DOHH2 (cell line): ENCODE measurements at regions not wholly inside any gene's neighbourhood (a gene's known extent, or its start where the extent isn't known, plus 50 kb on each side); places are given as distances from the start of the nearest gene placed in this dataset.

Experiments
- H3F3A ChIP-seq: fragments of 200-600 bp; sonication (generic), shearing (Covaris generic); 2 replicates; pipeline ENCODE4 v1.6.0; 2016; ENCODE audit warnings: antibody characterized with exemption, mild to moderate bottlenecking; ENCODE audit not compliant: control insufficient read depth, insufficient read depth
- H3K27ac ChIP-seq: fragments of 200-600 bp; sonication (generic); 2 replicates; pipeline ENCODE4 v1.5.1; 2014; ENCODE audit warnings: low read depth, mild to moderate bottlenecking, low read length, moderate library complexity
- H3K27me3 ChIP-seq: fragments of 200-600 bp; sonication (generic); 2 replicates; pipeline ENCODE4 v1.6.1; 2014; ENCODE audit warnings: mild to moderate bottlenecking, low read length, mixed read lengths; ENCODE audit not compliant: control insufficient read depth
- H3K36me3 ChIP-seq: fragments of 200-600 bp; sonication (generic); 2 replicates; pipeline ENCODE4 v1.6.1; 2014; ENCODE audit warnings: mild to moderate bottlenecking, low read length, moderate library complexity, mixed read lengths; ENCODE audit not compliant: control insufficient read depth
- H3K4me1 ChIP-seq: fragments of 200-600 bp; sonication (generic); 2 replicates; pipeline ENCODE4 v1.6.1; 2014; ENCODE audit warnings: mild to moderate bottlenecking, low read length, mixed read lengths; ENCODE audit not compliant: control insufficient read depth
- H3K4me2 ChIP-seq: fragments of 200-600 bp; sonication (generic); 2 replicates; pipeline ENCODE4 v1.6.0; 2014; ENCODE audit warnings: mild to moderate bottlenecking, low read length, moderate library complexity
- H3K4me3 ChIP-seq: fragments of 200-600 bp; sonication (generic); 2 replicates; pipeline ENCODE4 v1.5.1; 2014; ENCODE audit warnings: mild to moderate bottlenecking, low read length, mixed read lengths
- H3K79me2 ChIP-seq: fragments of 200-600 bp; sonication (generic); 2 replicates; pipeline ENCODE4 v1.6.1; 2014; ENCODE audit warnings: mild to moderate bottlenecking, low read length, mixed read lengths; ENCODE audit not compliant: control insufficient read depth
- H3K9me2 ChIP-seq: fragments of 200-600 bp; sonication (generic); replicated peaks from 2 replicates; pipeline ENCODE4 v1.6.1; 2014; ENCODE audit warnings: mild to moderate bottlenecking, low read length, mixed read lengths; ENCODE audit not compliant: control insufficient read depth
- H3K9me3 ChIP-seq: fragments of 200-600 bp; sonication (generic); 2 replicates; pipeline ENCODE4 v1.6.1; 2014; ENCODE audit warnings: antibody characterized with exemption, low read length, mixed read lengths; ENCODE audit not compliant: control insufficient read depth, insufficient read depth
- H4K20me1 ChIP-seq: fragments of 200-600 bp; sonication (generic); 2 replicates; pipeline ENCODE4 v1.6.0; 2014; ENCODE audit warnings: low read depth, mild to moderate bottlenecking, antibody characterized with exemption, low read length, moderate library complexity; ENCODE audit not compliant: control insufficient read depth, insufficient read depth
- EZH2phosphoT487 ChIP-seq: fragments of 200-600 bp; sonication (generic); IDR thresholded peaks from 2 replicates; pipeline ENCODE4 v1.6.1; 2017; ENCODE audit warnings: borderline replicate concordance, mild to moderate bottlenecking, antibody characterized with exemption, low read length, moderate library complexity, mixed read lengths
- TF ChIP-seq, protein P1 (sequence below): fragments of 200-600 bp; sonication (generic); IDR thresholded peaks from one replicate; pipeline ENCODE4 v1.5.1; 2014; ENCODE audit warnings: antibody characterized with exemption, mild to moderate bottlenecking, low read depth, low read length; ENCODE audit not compliant: poor library complexity, severe bottlenecking

DNA sequence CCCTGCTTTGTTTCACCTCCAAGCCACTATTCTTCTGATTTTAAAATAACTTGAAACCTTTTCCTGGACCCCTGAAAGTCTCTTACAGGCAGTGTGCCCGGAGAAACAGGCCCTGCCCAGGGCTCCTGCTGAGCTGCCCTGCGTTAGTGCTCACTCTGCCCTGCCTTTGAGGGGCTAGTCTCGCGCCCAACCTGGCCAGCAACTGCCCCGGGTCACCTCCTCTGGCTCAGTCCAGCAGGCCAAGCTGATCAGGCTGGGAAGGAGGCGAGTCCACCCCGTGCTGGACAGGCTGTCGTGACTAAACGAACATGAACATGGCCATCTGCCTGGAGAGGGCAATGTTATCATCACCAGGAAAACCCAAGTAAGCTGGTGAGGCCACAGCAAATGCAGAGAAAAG lies 245.4 kb downstream of the ANKRD60 start:
- TF ChIP-seq EZH2phosphoT487: no peak
- TF ChIP-seq, protein P1, sequence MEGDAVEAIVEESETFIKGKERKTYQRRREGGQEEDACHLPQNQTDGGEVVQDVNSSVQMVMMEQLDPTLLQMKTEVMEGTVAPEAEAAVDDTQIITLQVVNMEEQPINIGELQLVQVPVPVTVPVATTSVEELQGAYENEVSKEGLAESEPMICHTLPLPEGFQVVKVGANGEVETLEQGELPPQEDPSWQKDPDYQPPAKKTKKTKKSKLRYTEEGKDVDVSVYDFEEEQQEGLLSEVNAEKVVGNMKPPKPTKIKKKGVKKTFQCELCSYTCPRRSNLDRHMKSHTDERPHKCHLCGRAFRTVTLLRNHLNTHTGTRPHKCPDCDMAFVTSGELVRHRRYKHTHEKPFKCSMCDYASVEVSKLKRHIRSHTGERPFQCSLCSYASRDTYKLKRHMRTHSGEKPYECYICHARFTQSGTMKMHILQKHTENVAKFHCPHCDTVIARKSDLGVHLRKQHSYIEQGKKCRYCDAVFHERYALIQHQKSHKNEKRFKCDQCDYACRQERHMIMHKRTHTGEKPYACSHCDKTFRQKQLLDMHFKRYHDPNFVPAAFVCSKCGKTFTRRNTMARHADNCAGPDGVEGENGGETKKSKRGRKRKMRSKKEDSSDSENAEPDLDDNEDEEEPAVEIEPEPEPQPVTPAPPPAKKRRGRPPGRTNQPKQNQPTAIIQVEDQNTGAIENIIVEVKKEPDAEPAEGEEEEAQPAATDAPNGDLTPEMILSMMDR: no peak
- Histone ChIP-seq H3K79me2 (no peaks in the 10 kb centered on the region), H4K20me1 (no peaks in the 10 kb centered on the region)

DNA sequence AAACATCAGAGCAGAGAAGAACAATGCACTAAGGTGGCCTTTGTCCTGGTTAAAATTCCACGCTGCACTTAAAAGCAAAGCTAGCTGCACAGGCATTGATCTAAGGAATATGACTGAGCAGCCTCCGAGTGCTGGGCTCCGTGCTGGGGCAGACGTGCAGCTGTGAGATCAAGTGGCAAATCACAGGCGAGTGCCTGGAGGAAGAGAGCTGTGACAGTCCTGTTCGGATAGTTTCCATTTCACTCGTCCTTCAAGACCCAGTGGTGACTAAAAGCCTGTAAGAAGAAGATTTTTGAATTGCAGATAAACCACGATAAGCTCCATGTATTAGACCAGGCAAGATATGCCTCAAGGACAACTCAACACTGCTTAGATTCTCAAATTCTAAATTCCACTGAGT lies 247.9 kb downstream of the ANKRD60 start:
- Histone ChIP-seq H3K4me1 (no peaks in the 10 kb centered on the region), H3F3A (no peaks in the 10 kb centered on the region), H3K27me3 (0 out of 2 replicates have a peak, but pooled peaks cover 4% of the 10 kb centered on the region), H3K4me2 (no peak overlapping the region), H4K20me1 (no peaks in the 10 kb centered on the region), H3K27ac (no peak overlapping the region), H3K36me3 (no peaks in the 10 kb centered on the region), H3K9me2 (no peaks in the 10 kb centered on the region), H3K4me3 (no peak overlapping the region), H3K9me3 (no peaks in the 10 kb centered on the region), H3K79me2 (no peaks in the 10 kb centered on the region)
- TF ChIP-seq, protein P1: no peak
- TF ChIP-seq EZH2phosphoT487: no peak

More for the DNA sequence above, 245.4 kb downstream of the ANKRD60 start:
- Histone ChIP-seq H3K4me1 (no peaks in the 10 kb centered on the region), H3K9me2 (no peaks in the 10 kb centered on the region), H3K27me3 (0 out of 2 replicates have a peak, but pooled peaks cover 4% of the 10 kb centered on the region), H3F3A (no peaks in the 10 kb centered on the region), H3K4me3 (no peak overlapping the region), H3K27ac (no peak overlapping the region), H3K9me3 (no peaks in the 10 kb centered on the region), H3K4me2 (no peak overlapping the region), H3K36me3 (no peaks in the 10 kb centered on the region)

DNA sequence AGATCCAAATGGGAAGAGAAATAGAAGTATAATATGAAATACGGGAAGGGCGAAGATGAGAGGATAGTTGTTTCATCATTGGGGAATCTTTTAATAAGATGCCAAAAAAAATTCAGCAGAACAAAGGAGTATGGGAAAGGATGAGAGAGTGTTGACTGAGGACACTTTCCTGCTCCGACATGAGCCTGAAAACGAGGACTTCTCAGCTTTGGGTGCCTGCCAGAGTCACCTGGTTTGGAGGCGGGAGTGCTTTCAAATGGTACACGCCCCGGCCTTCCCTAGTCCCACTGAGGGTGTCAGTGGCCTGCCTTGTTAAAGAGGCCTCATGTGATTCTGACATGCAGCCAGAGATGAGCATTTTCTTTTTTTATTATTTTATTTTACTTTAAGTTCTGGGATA lies 250.9 kb downstream of the ANKRD60 start:
- no peaks in the 10 kb centered on the region for H3K4me1 ChIP-seq
- H3K9me3 ChIP-seq: no peaks in the 10 kb centered on the region
- H3K4me2 ChIP-seq: no peak overlapping the region
- no peaks in the 10 kb centered on the region for H3K9me2 ChIP-seq
- H3K27ac ChIP-seq: no peak overlapping the region
- H3K36me3 ChIP-seq: no peaks in the 10 kb centered on the region
- H3K27me3 ChIP-seq: 0 out of 2 replicates have a peak, but pooled peaks cover 4% of the 10 kb centered on the region
- H3F3A ChIP-seq: no peaks in the 10 kb centered on the region
- H4K20me1 ChIP-seq: no peaks in the 10 kb centered on the region
- H3K4me3 ChIP-seq: no peak overlapping the region
- no peak for TF ChIP-seq EZH2phosphoT487
- TF ChIP-seq, protein P1: no peak
- H3K79me2 ChIP-seq: no peaks in the 10 kb centered on the region
